Peyer's patch (tissue), 4 donors: ENCODE measurements at regions not wholly inside any gene's neighbourhood (a gene's known extent, or its start where the extent isn't known, plus 50 kb on each side); places are given as distances from the start of the nearest gene placed in this dataset.
"Not testable (repeated sequence)": the region's sequence is repeated elsewhere in the genome, so short reads cannot be mapped to it uniquely, and the experiment has no call there.

Experiments used
- CTCF ChIP-seq, 6 experiments: fragments of 450-650 bp in 4 of 6; fragments of 200-600 bp in 2 of 6; sonication (generic) in 1 of 6; IDR thresholded peaks; one replicate each; pipeline ENCODE4 v1.5.1; 2017 to 2019; ENCODE audit warnings: antibody characterized with exemption in 6 of 6, mild to moderate bottlenecking in 3 of 6, moderate library complexity in 1 of 6
- POLR2A ChIP-seq, 2 donors: fragments of 450-650 bp; IDR thresholded peaks; one replicate each; pipeline ENCODE4 v1.5.1; 2017; ENCODE audit warnings: antibody characterized with exemption in 2 of 2, mild to moderate bottlenecking in 2 of 2, moderate library complexity in 2 of 2

GRCh38 chr7:1304011-1304410 is 71.3 kb downstream of the UNCX start:
- TF ChIP-seq POLR2A, CTCF (IDR thresholded peaks at IDR 0.05): not testable (repeated sequence)
